Gastroesophageal sphincter (tissue), 3 donors: ENCODE measurements at regions not wholly inside any gene's neighbourhood (a gene's known extent, or its start where the extent isn't known, plus 50 kb on each side); places are given as distances from the start of the nearest gene placed in this dataset.

Experiments
- EP300 ChIP-seq: sonication (generic); formaldehyde crosslinking; IDR thresholded peaks from one replicate; pipeline ENCODE4 v1.6.1; 2017; ENCODE audit warnings: antibody characterized with exemption, mild to moderate bottlenecking
- TF ChIP-seq, protein P1 (sequence below), 4 experiments: fragments of 200-600 bp in 2 of 4; fragments of 450-650 bp in 2 of 4; sonication (generic) in 1 of 4; IDR thresholded peaks; one replicate each; pipeline ENCODE4 v1.5.1; 2017 to 2019; ENCODE audit warnings: antibody characterized with exemption in 4 of 4, mild to moderate bottlenecking in 2 of 4, moderate library complexity in 2 of 4

GRCh38 chr3:88364926-88365325 is 215.2 kb downstream of the C3orf38 start:
- TF ChIP-seq, protein P1, sequence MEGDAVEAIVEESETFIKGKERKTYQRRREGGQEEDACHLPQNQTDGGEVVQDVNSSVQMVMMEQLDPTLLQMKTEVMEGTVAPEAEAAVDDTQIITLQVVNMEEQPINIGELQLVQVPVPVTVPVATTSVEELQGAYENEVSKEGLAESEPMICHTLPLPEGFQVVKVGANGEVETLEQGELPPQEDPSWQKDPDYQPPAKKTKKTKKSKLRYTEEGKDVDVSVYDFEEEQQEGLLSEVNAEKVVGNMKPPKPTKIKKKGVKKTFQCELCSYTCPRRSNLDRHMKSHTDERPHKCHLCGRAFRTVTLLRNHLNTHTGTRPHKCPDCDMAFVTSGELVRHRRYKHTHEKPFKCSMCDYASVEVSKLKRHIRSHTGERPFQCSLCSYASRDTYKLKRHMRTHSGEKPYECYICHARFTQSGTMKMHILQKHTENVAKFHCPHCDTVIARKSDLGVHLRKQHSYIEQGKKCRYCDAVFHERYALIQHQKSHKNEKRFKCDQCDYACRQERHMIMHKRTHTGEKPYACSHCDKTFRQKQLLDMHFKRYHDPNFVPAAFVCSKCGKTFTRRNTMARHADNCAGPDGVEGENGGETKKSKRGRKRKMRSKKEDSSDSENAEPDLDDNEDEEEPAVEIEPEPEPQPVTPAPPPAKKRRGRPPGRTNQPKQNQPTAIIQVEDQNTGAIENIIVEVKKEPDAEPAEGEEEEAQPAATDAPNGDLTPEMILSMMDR (IDR thresholded peaks at IDR 0.05) = no peak
- no peak for TF ChIP-seq EP300
